ENCODE measurements at regions not wholly inside any gene's neighbourhood (a gene's known extent, or its start where the extent isn't known, plus 50 kb on each side); places are given as distances from the start of the nearest gene placed in this dataset.

DNA sequence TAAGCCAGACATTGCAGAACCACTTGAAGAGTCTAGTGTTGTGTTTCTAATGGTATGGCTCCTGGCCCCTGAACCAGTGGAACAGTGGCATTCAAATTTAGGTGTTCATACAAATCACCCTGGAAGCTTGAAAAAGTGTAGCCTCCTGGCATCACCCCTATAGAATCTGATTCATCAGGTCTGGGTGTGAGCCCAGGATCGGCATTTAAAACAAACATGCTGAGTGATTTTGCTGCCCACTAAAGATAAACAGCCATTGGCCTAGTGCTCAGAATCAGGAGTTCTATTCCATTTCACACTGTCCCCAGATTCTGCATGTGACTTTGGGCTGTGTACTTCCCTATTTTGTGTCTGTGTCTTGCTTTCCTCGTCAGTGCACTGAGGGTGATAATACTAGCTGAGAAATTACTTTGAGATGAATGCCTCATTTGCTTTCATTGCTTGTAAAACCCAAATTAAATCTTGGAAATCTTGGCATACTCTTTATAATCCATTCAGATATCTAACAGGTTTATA lies 241.5 kb upstream of the CLINT1 start:
- no peak overlapping the region for H2AFZ ChIP-seq (ENCODE audit: low read length)
- no peaks in the 10 kb centered on the region for H3F3A ChIP-seq (ENCODE audit: insufficient read depth, low read length)
- DNase-seq = no peak
- H4K20me1 ChIP-seq (ENCODE audit: insufficient read depth, low read length) = no peaks in the 10 kb centered on the region
- no peaks in the 10 kb centered on the region for H3K9me2 ChIP-seq (replicated peaks; ENCODE audit: insufficient read depth, low read length)
- H3K4me1 ChIP-seq (ENCODE audit: low read length) = no peaks in the 10 kb centered on the region
- H3K79me2 ChIP-seq (ENCODE audit: low read length) = no peaks in the 10 kb centered on the region
- H3K27ac ChIP-seq (ENCODE audit: low read length) = no peak overlapping the region
- H3K27me3 ChIP-seq (replicated peaks; ENCODE audit: insufficient read depth, low read length) = no peaks in the 10 kb centered on the region
- no peak overlapping the region for H3K9ac ChIP-seq (ENCODE audit: low read length)
- no peak for TF ChIP-seq EZH2phosphoT487 (IDR thresholded peaks at IDR 0.05; ENCODE audit: low read length)
- TF ChIP-seq, protein P1, sequence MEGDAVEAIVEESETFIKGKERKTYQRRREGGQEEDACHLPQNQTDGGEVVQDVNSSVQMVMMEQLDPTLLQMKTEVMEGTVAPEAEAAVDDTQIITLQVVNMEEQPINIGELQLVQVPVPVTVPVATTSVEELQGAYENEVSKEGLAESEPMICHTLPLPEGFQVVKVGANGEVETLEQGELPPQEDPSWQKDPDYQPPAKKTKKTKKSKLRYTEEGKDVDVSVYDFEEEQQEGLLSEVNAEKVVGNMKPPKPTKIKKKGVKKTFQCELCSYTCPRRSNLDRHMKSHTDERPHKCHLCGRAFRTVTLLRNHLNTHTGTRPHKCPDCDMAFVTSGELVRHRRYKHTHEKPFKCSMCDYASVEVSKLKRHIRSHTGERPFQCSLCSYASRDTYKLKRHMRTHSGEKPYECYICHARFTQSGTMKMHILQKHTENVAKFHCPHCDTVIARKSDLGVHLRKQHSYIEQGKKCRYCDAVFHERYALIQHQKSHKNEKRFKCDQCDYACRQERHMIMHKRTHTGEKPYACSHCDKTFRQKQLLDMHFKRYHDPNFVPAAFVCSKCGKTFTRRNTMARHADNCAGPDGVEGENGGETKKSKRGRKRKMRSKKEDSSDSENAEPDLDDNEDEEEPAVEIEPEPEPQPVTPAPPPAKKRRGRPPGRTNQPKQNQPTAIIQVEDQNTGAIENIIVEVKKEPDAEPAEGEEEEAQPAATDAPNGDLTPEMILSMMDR (IDR thresholded peaks at IDR 0.05; ENCODE audit: low read length) = no peak
- no peak for TF ChIP-seq EZH2 (optimal IDR thresholded peaks at IDR 0.05; ENCODE audit: low read depth, low read length)
- H3K36me3 ChIP-seq (replicated peaks; ENCODE audit: insufficient read depth, low read length) = no peaks in the 10 kb centered on the region
- H3K9me3 ChIP-seq (replicated peaks; ENCODE audit: insufficient read depth, low read length) = no peaks in the 10 kb centered on the region
- H3K4me2 ChIP-seq (ENCODE audit: low read depth, low read length) = no peak overlapping the region
- no peak overlapping the region for H3K4me3 ChIP-seq (ENCODE audit: low read length)

- Histone ChIP-seq H3K9me3 (replicated peaks; ENCODE audit: insufficient read depth, low read length) (no peaks in the 10 kb centered on the region), H3K9me2 (replicated peaks; ENCODE audit: insufficient read depth, low read length) (no peaks in the 10 kb centered on the region), H3F3A (ENCODE audit: insufficient read depth, low read length) (no peaks in the 10 kb centered on the region), H3K4me3 (ENCODE audit: low read length) (no peak overlapping the region), H3K4me2 (ENCODE audit: low read depth, low read length) (no peak overlapping the region), H3K4me1 (ENCODE audit: low read length) (no peaks in the 10 kb centered on the region), H4K20me1 (ENCODE audit: insufficient read depth, low read length) (no peaks in the 10 kb centered on the region), H2AFZ (ENCODE audit: low read length) (no peak overlapping the region), H3K27ac (ENCODE audit: low read length) (no peak overlapping the region), H3K9ac (ENCODE audit: low read length) (no peak overlapping the region), H3K79me2 (ENCODE audit: low read length) (no peaks in the 10 kb centered on the region), H3K36me3 (replicated peaks; ENCODE audit: insufficient read depth, low read length) (no peaks in the 10 kb centered on the region), H3K27me3 (replicated peaks; ENCODE audit: insufficient read depth, low read length) (no peaks in the 10 kb centered on the region)
- TF ChIP-seq EZH2 (optimal IDR thresholded peaks at IDR 0.05; ENCODE audit: low read depth, low read length) (no peak), EZH2phosphoT487 (IDR thresholded peaks at IDR 0.05; ENCODE audit: low read length) (no peak)
- TF ChIP-seq, protein P1 (IDR thresholded peaks at IDR 0.05; ENCODE audit: low read length) = no peak
- no peak for DNase-seq
These were observed 240.7 kb upstream of the CLINT1 start for GRCh38 chr5:158099571-158100105.

GRCh38 chr5:158096835-158097234 lies 237.9 kb upstream of the CLINT1 start:
- Histone ChIP-seq H3K4me2 (ENCODE audit: low read depth, low read length) (no peak overlapping the region), H2AFZ (ENCODE audit: low read length) (no peak overlapping the region), H3K79me2 (ENCODE audit: low read length) (no peaks in the 10 kb centered on the region), H3K4me1 (ENCODE audit: low read length) (no peaks in the 10 kb centered on the region), H3K27ac (ENCODE audit: low read length) (no peak overlapping the region), H3K9me3 (replicated peaks; ENCODE audit: insufficient read depth, low read length) (no peaks in the 10 kb centered on the region), H3K36me3 (replicated peaks; ENCODE audit: insufficient read depth, low read length) (no peaks in the 10 kb centered on the region), H3K9ac (ENCODE audit: low read length) (no peak overlapping the region), H4K20me1 (ENCODE audit: insufficient read depth, low read length) (no peaks in the 10 kb centered on the region), H3F3A (ENCODE audit: insufficient read depth, low read length) (no peaks in the 10 kb centered on the region), H3K27me3 (replicated peaks; ENCODE audit: insufficient read depth, low read length) (no peaks in the 10 kb centered on the region), H3K4me3 (ENCODE audit: low read length) (no peak overlapping the region), H3K9me2 (replicated peaks; ENCODE audit: insufficient read depth, low read length) (no peaks in the 10 kb centered on the region)
- no peak for DNase-seq
- TF ChIP-seq, protein P1 (IDR thresholded peaks at IDR 0.05; ENCODE audit: low read length) = no peak
- TF ChIP-seq EZH2phosphoT487 (IDR thresholded peaks at IDR 0.05; ENCODE audit: low read length) (no peak), EZH2 (optimal IDR thresholded peaks at IDR 0.05; ENCODE audit: low read depth, low read length) (no peak)

Data from MM.1S (cell line).